ENCODE measurements at regions not wholly inside any gene's neighbourhood (a gene's known extent, or its start where the extent isn't known, plus 50 kb on each side); places are given as distances from the start of the nearest gene placed in this dataset.
"Not testable (repeated sequence)": the region's sequence is repeated elsewhere in the genome, so short reads cannot be mapped to it uniquely, and the experiment has no call there.

DNA sequence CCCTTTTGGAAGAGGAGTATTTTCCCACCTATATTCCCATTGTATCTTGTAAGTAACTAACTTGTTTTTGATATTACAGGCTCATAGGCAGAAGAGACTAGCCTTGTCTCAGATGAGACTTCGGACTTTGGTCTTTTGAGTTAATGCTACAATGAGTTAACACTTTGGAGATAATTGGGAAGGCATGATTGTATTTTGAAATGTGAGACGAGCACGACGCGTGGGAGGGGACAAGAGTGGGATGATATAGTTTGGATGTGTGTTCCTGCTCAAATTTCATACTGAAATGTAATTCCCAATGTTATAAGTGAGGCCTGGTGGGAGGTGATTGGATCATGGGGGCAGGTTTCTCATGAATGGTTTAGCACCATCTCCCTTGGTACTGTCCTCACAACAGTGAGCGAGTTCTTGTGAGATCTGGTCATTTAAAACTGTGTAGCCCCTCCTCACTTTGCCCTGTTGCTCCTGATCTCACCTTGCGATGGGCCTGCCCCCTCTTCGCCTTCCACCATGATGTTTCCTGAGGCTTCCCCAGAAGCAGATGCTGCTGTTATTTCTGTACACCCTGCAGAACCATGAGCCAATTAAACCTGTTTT is 721.5 kb upstream of the CTNND2 start:
- no peak for DNase-seq

DNA sequence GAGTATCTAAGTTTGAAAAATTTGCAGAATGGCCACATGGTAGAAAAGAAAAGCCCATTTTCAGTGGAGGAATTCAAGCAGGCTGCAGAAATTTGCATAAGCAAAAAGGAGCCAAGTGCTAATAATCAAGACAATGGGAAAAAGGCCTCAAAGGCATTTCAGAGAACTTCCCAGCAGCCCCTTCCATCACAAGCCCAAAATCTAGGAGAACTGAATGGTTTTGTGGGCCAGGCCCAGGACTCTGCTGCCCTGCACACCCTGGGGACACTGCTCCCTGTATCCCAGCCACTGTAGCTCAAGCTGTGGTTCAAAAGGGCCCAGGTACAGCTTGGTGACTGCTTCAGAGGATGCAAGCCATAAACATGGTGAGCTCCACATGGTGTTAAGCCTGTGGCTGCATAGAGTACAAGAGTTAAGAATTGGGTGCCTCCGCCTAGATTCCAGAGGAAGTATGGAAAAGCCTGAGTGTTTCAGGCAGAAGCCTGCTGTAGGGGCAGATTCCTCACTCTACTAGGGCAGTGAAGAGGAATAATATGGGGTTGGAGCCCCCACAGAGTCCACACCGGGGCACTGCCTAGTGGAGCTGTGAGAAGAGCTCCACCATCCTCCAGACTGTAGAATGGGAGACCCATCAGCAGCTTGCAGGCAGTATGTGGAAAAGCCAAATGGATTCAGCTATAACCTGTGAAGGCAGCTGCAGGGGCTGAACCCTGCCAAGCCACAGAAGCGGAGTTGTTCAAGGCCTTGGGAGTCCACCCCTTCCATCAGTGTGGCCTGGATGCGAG is 720.7 kb upstream of the CTNND2 start:
- no peak for DNase-seq

DNA sequence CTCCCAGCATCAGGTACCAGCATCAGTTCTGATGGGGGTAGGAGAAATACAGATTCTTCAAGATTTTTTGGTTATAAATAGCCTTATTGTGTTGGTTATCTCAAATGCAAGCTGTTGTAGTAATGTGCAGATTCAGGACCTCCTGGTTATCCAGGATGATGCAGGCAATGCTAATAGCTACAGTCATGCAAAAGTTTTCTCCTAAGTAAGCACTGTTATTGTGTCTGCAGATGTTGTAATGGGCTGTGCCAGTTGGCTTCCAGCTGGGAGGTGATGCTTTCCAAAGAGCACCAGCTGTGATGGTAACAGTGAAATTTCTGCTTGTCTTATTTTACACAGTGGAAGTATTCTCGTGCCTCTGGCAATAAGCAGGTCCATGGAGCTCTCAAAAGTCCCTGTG is 719.2 kb upstream of the CTNND2 start:
- DNase-seq, result peak; percentile 20

DNA sequence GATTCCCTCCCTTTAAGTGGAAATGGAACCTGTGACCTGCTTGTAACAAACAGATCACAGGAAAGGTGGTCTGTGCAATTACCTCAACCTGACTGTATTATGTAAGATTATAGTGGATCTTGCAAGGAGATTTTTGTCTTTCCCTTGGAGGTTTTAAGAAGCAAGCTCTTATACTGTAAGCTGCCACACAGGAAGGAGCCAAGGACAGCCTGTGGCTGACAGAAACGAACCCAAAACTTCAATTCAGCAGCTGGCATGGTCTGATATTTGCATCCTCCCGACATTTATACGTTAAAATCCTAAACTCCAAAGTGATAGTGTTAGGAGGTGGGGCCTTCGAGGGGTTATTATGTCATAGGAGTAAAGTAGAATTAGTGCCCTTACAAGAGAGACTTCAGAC is 711.8 kb upstream of the CTNND2 start:
- DNase-seq, result no peak

DNA sequence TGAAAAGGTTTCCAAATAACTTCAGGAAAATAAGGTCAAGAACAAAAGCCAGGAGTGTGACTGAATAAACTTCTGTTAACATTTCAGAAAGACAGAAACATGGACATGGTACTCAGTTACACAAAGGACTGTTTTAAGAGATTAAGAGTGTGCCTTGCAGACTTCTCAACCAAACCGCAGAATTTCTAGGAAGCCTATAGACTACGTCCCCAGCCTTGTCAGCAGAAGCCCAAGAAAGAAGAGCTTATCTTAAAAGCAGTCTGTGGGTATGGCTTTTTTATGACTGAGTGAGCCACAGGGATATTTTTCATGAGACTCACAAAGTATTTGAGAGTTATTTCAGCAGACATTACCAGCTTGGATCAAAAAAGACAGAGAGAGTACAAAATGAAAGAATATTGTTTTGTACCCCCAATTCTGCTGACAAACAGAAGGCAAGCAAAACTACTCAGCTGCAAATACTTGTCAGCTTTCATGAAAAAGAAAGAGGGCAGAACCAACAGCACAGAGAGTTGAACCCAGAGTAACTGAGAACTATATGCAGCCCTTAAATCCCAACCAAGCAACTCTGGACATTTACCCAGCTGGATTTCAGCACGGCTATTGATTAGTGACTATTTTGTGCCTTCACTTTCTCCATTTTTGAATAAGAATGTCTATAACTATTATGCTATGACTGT is 711.0 kb upstream of the CTNND2 start:
- DNase-seq, result no peak

DNA sequence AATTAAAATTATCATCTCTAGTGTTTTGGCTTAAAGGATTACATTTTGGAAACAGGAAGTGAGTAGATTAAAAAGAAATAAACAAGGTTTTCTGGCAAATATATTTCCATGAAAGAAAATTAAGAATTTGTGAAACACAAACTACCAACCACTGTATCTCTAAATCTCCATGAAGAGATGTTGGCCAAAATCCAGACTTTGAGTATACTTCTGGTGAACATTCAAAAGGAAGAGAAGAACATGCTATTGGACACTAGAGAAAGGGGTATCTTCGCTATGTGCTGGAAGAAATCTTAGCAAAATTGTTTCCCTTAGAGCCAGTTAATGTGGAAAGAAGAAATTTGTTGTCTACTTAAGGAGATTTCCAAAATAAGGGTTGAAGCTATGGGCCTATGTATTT is 710.4 kb upstream of the CTNND2 start:
- no peak for DNase-seq

DNA sequence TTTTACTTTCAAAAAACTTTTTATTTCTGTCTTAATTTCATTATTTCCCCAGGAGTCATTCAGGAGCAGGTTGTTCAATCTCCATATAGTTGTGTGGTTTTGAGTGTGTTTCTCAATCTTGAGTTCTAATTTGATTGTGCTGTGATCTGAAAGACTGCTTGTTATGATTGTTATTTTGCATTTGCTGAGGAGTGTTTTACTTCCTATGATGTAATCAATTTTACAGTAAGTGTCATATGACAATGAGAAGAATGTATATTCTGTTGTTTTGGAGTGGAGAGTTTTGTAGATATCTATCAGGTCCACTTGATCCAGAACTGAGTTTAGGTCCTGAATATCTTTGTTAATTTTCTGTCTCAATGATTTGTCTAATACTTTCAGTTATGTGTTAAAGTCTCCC is 706.9 kb upstream of the CTNND2 start:
- no peak for DNase-seq

DNA sequence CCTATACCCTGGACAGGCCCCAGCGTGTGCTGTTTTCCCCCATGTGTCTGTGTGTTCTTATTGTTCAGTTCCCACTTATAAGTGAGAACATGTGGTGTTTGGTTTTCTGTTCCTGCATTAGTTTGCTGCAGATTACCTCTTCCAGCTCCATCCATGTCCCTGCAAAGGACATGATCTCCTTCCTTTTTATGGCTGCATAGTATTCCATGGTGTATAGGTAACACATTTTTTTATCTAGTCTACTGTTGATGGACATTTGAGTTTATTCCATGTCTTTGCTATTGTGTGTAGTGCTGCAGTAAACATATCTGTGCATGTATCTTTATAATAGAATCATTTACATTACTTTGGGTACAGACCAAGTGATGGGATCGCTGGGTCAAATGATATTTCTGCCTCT is 703.6 kb upstream of the CTNND2 start:
- DNase-seq, result not testable (repeated sequence)

DNA sequence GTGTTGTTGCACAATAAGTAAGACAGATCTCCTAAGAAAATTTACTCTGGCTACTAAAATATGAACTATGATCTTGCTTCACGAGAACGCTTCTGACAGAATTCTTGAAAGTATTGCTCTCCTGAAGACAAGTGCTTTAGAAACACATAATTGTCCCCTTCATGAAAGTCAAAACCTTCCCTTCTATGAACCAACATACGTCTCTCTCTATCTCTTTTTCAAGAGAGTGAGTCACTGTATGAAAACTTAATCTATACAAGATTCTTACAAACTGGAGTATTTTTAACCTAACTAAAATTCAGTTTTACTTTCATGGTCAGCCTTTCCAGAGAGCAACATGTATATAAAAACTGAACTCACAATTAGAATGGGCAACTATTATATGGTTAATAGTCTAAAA is 688.0 kb upstream of the CTNND2 start:
- no peak for DNase-seq

DNA sequence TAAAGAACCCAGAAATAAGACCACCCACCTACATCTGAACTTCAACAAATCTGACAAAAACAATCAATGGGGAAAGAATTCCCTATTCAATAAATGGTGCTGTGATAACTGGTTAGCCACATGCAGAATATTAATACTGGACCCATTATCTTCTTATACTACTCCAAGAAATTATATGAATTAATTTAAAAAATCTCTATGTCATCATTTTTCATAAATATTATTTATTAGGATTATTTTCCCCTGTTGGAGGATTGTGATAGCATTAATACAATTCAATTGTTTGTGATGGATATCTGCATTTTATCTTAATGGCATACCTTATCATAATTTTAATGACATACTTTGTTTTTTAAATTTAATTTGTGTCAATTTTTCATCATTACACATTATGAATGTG is 682.2 kb upstream of the CTNND2 start:
- DNase-seq, result no peak

DNA sequence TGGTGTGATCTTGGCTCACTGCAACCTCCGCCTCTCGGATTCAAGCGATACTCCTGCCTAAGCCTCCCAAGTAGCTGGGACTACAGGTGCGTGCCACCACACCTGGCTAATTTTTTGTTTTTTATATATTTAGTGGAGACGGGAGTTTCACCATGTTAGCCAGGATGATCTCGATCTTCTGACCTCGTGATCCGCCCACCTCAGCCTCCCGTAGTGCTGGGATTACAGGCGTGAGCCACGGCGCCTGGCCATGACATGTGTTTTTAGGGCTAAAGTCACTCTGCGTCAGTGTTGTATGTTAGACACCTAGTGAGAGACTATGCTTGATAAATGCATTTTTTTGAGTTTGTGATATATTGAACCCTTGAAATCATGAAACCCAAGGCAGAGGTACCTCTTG is 674.6 kb upstream of the CTNND2 start:
- not testable (repeated sequence) for DNase-seq

DNA sequence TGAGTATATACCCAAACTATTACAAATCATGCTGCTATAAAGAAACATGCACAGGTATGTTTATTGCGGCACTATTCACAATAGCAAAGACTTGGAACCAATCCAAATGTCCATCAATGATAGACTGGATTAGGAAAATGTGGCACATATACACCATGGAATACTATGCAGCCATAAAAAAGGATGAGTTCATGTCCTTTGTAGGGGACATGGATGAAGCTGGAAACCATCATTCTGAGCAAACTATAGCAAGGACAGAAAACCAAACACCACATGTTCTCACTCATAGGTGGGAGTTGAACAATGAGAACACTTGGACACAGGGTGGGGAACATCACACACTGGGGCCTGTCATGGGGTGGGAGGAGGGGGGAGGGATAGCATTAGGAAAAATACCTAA is 672.7 kb upstream of the CTNND2 start:
- not testable (repeated sequence) for DNase-seq

DNA sequence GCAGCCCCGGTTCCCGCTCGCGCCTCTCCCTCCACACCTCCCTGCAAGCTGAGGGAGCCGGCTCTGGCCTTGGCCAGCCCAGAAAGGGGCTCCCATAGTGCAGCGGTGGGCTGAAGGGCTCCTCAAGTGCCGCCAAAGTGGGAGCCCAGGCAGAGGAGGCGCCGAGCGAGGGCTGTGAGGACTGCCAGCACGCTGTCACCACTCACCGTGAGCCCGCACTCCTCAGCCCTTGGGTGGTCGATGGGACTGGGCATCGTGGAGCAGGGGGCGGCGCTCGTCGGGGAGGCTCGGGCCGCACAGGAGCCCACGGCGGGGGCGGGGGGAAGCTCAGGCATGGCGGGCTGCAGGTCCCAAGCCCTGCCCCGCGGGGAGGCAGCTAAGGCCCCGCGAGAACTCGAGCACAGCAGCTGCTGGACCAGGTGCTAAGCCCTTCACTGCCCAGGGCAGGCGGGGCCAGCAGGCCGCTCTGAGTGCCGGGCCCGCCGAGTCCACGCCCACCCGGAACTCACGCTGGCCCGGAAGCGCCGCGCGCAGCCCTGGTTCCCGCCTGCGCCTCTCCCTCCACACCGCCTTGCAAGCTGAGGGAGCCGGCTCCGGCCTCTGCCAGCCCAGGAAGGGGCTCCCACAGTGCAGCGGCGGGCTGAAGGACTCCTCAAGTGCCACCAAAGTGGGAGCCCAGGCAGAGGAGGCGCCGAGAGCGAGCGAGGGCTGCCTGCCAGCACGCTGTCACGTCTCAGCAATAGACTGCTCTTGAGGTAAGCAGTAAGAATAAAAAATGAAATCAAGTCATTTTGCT is 670.2 kb upstream of the CTNND2 start:
- not testable (repeated sequence) for DNase-seq

DNA sequence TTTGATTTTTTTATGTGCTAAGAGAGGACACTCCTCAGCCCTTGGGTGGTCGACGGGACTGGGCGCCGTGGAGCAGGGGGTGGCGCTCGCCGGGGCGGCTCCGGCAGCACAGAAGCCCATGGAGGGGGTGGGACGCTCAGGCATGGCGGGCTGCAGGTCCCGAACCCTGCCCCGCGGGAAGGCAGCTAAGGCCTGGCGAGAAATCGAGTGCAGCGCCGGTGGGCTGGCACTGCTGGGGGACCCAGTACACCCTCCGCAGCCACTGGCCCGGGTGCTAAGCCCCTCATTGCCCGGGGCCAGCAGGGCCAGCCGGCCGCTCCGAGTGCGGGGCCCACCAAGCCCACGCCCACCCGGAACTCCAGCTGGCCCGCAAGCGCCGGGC is 669.7 kb upstream of the CTNND2 start:
- not testable (repeated sequence) for DNase-seq

DNA sequence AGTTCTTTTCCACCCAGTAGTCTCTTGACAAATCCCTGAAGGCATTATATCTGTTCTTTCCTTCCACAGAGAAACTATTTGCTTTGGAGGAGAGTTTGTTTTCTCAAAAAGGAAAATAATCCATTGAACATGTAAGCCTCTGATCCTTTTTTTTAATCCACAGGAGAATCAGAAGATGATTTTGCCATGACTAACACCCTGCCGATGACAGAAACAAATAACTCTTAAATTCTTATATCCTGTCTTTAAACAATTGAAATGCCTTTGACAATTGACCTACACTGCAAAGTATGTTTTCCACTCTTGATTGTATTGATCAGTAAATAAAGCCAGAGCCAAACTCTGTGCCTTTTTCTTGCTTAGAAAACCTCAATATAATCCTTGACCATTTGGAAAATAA is 666.4 kb upstream of the CTNND2 start:
- DNase-seq, result no peak

DNA sequence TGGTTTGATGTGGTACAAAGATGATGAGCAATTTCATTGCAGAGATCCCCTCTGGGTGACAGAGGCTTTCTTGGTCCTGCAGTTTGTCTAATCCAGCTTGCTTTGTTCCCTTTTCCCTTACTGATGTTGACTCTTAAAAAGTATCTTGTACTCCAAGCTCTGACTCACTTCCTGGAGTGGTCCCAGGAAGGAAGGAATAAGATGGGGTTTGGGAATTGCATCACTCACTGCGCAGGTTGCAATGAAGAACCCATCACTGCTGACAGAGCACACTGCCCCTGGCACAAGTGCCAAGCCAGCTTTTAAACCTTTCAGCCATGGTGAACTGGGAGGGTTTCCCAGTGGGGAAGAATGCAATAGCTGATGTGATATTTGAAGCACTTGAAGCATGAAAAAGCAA is 662.2 kb upstream of the CTNND2 start:
- DNase-seq, result no peak

DNA sequence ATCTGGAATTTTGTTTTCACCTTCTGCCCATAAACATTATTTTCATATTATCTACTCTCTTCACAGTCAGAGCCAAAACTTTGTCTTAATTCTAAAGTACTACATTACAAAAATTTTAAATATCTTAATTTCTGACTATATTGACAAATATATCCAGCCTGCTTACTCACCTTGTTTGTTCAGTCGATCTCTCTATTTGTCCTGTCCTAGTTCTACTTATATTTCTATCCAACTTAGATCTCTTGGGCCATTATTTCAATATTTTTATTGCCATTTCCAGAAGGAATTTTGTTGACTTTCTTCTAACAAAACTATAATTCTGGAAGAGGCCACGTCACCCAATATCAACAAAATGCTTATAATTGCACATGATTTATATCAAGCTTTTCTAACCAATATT is 652.8 kb upstream of the CTNND2 start:
- no peak for DNase-seq

DNA sequence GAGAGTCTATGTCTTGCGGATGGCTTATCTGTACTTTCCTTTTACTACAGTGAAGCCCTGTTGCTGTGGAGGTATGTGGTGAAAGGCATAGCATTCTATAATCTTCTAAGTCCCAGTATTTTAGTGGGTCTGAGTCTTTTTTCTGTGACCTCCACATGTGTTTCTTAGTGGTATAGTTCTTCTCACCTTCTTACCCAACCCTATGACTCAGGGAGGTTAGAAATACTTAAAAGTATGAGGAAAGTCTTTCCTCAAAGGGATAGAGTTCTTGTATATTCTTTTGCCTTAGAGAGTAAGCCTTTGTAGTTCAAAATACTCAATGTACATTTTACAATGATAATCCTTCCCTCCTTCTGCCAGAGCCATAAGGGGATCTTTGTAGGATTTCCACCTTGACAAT is 621.9 kb upstream of the CTNND2 start:
- no peak for DNase-seq

DNA sequence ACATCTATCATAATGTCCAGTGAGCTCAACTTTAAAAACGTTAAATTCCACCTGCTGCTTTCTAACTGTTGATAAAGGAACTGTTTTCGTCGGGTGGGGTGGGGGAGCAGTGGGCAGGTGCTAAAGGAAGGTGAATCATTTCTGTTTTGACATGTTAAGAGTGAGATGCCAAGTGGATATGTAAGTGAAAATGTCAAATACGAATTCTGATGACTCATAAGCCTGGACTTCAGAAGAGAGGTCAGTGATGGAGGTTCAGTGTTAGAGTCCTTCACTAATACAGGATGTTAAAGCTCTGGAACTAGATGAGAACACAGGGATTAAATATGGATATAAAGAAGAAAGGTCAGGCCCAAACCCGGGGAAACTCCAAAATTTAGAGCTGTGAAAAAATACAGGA is 617.9 kb upstream of the CTNND2 start:
- no peak for DNase-seq

DNA sequence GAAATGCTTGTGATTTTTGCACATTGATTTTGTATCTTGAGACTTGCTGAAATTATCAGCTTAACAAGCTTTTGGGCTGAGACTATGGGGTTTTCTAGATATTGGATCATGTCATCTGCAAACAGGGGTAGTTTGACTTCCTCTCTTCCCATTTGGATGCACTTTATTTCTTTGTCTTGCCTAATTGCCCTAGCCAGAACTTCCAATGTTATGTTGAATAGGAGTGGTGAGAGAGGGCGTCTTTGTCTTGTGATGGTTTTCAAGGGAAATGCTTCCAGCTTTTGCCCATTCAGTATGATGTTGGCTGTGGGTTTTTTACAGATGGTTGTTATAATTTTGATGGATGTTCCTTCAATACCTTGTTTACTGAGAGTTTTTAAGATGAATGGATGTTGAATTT is 600.7 kb upstream of the CTNND2 start:
- DNase-seq, result not testable (repeated sequence)

DNA sequence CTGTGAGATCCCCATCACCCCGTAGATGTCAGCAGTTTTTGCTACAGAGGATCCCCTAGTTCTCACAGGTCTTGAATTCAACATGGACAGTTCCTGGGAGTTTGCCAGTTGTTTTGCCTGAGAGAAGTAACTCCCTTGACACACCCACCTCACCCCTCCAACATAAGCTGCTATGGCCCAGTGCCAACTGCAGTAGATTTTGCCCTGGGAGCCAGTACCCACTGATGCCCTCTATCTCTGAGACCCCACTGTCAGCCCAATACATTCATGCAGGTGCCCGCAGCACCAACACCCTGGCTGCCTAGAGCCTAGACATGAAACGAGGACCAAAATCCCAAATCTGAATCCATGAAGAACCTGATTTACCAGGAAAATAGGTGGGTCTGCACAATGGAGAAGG is 583.9 kb upstream of the CTNND2 start:
- peak; percentile 7 for DNase-seq

DNA sequence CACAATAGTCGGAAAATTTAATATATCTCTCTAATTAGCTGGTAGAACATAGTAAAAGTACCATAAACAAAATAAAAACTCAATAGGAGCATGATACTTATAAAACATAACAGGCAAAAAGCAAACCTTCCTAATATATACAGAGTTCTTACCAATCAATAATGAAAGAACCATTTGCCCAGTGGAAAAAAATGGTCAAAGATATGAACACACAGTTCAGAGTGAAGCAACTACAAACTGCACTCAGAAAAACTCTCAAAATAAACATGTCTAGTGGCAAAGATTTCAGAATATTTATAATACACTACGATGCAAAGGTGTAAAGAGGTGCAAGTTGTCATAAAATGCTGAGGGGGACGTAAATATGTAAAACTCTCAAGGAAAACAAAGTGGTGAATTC is 576.2 kb upstream of the CTNND2 start:
- DNase-seq, result no peak

DNA sequence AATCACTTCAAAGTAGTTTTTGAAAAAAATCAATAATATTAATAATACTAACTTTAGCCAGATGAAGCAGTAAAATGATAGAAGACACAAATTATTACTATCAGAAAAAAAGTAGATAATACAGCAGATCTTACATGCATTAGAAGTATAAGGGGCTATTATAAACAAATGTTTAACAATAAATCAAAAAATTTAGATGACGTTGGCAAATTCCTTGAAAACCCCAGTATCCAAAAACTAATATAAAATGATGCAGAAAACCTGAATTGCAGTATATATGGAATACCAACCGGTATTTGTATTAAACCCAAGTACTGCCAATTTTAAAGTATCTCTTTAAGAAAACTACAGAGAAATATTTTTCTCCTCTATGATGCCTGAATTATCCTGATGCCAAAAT is 573.3 kb upstream of the CTNND2 start:
- DNase-seq, result no peak

DNA sequence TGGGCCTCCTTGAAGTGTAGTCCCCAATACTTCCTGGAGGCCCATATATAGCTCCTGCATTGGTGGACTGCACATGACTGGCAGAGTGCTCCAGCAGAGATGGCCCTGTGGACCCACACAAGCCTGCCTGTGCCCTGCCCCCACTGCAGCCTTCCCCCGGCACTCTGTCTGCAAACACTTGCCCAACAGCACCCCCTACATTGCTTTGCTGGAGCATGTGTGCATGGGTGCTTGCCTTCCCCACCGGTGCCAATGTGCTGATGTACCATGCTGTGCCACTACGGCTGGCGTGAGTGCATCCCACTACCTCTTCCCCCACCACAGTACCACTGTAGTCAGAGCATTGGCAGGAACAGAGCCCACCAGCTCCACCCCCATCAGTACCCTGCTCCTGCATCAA is 563.6 kb upstream of the CTNND2 start:
- DNase-seq, result no peak

All from NCI-H69 (cell line).